AG09309 (cell line): ENCODE measurements at regions not wholly inside any gene's neighbourhood (a gene's known extent, or its start where the extent isn't known, plus 50 kb on each side); places are given as distances from the start of the nearest gene placed in this dataset.
"Not testable (repeated sequence)": the region's sequence is repeated elsewhere in the genome, so short reads cannot be mapped to it uniquely, and the experiment has no call there.

Experiments
- DNase-seq: peaks from one replicate; pipeline ENCODE4 v3.0.0-alpha.2; 2010; ENCODE audit warnings: low read depth
- H3K4me3 ChIP-seq: 2 replicates; pipeline ENCODE4 v1.5.1; 2011; ENCODE audit warnings: mild to moderate bottlenecking, low read depth, low read length, moderate library complexity; ENCODE audit not compliant: control insufficient read depth
- TF ChIP-seq, protein P1 (sequence below): IDR thresholded peaks from 2 replicates; pipeline ENCODE4 v1.5.1; 2011; ENCODE audit warnings: mild to moderate bottlenecking, low read depth, low read length, inconsistent platforms; ENCODE audit not compliant: insufficient read depth, control insufficient read depth; ENCODE audit errors: missing control alignments

DNA sequence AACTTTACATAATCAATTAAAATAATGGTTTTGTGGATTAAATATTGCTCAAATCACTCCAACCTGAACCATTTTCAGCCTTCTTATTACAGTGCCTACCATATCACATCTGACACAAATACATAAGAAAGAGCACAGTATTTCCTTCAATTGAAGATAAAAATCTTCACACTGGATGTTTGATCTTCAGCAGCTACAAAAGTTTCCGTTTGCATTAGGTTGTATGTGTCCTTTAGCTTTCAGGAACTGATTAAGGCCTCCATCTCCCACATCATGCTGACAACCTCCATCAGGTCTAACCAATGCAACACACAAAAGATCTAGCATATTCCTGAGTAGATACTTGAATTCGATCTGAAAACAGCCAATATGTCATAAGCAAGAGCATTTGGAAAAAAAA lies 195.1 kb upstream of the NR5A2 start:
- H3K4me3 ChIP-seq = no peak overlapping the region
- no peak for DNase-seq
- TF ChIP-seq, protein P1, sequence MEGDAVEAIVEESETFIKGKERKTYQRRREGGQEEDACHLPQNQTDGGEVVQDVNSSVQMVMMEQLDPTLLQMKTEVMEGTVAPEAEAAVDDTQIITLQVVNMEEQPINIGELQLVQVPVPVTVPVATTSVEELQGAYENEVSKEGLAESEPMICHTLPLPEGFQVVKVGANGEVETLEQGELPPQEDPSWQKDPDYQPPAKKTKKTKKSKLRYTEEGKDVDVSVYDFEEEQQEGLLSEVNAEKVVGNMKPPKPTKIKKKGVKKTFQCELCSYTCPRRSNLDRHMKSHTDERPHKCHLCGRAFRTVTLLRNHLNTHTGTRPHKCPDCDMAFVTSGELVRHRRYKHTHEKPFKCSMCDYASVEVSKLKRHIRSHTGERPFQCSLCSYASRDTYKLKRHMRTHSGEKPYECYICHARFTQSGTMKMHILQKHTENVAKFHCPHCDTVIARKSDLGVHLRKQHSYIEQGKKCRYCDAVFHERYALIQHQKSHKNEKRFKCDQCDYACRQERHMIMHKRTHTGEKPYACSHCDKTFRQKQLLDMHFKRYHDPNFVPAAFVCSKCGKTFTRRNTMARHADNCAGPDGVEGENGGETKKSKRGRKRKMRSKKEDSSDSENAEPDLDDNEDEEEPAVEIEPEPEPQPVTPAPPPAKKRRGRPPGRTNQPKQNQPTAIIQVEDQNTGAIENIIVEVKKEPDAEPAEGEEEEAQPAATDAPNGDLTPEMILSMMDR = no peak

DNA sequence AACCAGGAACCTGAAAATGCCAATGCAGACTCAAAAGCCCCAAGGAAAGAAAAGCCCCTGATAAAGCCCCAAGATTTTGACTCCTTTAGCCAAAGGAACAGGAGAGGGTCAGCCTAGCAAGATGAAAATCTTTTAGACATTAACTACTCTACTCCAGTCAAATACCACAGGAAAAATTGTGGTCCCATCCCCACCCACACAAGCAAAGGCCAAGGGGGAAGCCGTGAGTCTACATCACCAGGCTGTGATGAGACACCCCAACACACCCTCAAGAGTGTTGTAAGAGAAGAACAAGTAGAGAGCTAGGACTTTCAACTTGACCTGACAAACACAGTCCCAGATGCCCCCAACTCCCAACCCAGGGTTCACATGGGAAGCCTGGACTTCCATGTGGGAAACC lies 192.8 kb upstream of the NR5A2 start:
- DNase-seq = no peak
- TF ChIP-seq, protein P1 = no peak
- no peak overlapping the region for H3K4me3 ChIP-seq

DNA sequence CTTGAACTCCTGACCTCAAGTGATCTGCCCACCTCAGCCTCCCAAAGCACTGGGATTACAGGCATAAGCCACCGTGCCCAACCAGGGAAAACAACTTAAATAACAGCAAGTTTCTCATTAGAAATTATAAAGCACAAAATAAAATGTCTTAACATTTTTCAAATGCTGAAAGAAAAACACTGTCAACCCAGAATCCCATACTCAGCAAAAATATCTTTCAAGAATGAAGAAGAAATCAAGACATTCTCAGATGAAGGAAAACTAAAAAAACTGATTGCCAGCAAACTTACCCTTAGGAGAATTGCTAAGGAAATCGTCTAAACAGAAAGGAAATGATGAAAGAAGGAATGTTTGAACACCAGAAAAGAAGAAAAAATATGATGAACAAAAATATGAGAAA lies 191.1 kb upstream of the NR5A2 start:
- DNase-seq = no peak
- TF ChIP-seq, protein P1 = no peak
- H3K4me3 ChIP-seq = no peak overlapping the region

DNA sequence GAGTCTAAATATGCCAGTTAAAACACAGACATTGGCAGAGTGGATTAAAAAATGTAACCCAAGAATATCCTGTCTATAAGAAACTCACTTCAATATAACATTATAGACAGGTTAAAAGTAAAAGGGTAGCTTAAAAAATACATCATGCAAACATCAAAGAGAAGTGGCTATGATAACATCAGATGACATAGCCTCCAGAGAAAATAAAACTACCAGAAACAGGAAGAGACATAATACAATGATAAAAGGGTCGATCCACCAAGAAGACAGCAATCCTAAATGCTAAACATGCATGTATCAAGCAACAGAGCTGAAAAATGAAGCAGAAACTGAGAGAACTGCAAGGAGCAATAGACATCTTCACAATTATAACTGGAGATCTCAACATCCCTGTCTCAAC lies 190.2 kb upstream of the NR5A2 start:
- no peak for DNase-seq
- TF ChIP-seq, protein P1 = no peak
- no peak overlapping the region for H3K4me3 ChIP-seq

DNA sequence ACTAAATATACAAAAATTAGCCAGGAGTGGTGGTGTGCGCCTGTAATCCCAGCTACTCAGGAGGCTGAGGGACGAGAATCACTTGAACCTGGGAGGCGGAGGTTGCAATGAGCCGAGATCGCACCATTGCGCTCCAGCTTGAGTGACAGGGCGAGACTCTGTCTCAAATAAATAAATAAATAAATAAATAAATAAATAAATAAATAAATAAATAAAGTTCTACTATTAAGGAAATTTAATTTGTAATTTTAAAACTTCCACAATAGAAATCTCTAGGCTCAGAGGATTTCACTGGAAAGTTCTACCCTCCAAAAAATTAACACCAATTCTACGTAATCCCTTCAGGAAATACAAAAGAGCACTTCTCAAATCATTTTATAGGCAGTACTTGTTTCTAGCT lies 187.9 kb upstream of the NR5A2 start:
- not testable (repeated sequence) for H3K4me3 ChIP-seq

DNA sequence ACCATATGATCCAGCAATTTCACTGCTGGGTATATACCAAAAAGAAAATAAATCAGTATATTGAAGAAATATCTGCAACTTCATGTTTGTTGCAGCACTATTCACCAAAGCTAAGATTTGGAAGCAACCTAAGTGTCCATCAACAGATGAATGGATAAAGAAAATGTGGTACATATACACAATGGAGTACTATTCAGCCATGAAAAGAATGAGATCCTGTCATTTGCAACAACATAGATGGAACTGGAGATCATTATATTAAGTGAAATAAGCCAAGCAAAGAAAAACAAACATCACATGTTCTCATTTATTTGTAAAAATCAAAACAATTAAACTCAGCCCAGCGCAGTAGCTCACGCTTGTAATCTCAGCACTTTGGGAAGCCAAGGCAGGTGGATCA lies 184.4 kb upstream of the NR5A2 start:
- H3K4me3 ChIP-seq, DNase-seq: not testable (repeated sequence)

More for the DNA sequence above, 187.9 kb upstream of the NR5A2 start:
- not testable (repeated sequence) for DNase-seq

DNA sequence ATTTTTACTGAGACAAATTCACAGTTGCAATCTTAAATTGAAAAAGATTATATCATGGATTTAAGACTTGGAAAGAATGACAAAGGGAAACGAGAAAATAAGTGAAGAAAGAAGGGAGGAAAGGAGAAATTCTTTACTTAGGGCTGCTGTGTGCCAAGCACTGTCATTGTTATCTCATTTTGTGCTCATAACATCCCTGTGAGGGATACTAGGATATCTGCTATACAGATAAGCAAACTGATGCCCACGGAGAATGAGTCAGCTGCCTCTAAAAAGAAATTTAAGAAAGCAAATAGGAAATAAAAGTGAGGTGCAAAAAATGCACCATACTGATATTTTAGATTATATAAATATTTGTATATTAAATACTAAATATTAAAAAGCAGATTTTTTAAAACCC lies 183.6 kb upstream of the NR5A2 start:
- no peak overlapping the region for H3K4me3 ChIP-seq
- DNase-seq = no peak
- TF ChIP-seq, protein P1 = no peak

DNA sequence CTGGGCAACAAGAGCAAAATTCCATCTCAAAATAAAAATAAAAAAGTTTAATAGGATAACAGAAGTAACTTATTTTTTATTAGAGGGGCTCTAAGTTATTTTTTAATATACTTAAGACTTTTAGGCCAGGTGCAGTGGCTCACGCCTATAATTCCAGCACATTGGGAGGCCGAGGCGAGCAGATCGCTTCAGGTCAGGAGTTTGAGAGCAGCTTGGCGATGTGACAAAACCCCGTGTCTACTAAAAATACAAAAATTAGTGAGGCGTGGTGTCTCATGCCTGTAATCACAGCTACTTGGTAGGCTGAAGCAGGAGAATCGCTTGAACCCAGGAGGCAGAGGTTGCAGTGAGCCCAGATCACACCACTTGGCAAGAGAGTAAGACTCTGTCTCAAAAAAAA lies 180.5 kb upstream of the NR5A2 start:
- TF ChIP-seq, protein P1 = no peak
- DNase-seq = no peak
- no peak overlapping the region for H3K4me3 ChIP-seq
